PC-3 (cell line): ENCODE measurements at regions not wholly inside any gene's neighbourhood (a gene's known extent, or its start where the extent isn't known, plus 50 kb on each side); places are given as distances from the start of the nearest gene placed in this dataset.

ENCODE experiments used
- ATAC-seq: fragments of 200-7000 bp; cut with Tn5 transposase; 2 replicates; pipeline ENCODE4 v1.9.1; 2020; ENCODE audit warnings: mild to moderate bottlenecking, moderate library complexity
- BruUV-seq: library from RNA; stranded (reverse); fragments of 400-500 nt; replicated peaks from 2 replicates; lab custom pipeline; 2021; lab: Mats Ljungman, UMichigan
- CTCF ChIA-PET: fragments of 300-600 bp; sonication (Branson Sonifier 250); formaldehyde crosslinking; loops from one replicate; lab custom pipeline; 2022; ENCODE audit warnings: antibody characterized with exemption; lab: Charles Lee
- POLR2A ChIA-PET: fragments of 300-600 bp; sonication (Branson Sonifier 250); formaldehyde crosslinking; loops from one replicate; lab custom pipeline; 2022; ENCODE audit warnings: antibody characterized with exemption; ENCODE audit not compliant: unreplicated experiment; lab: Charles Lee
- DNase-seq: peaks from one replicate; pipeline ENCODE4 v3.0.0-alpha.2; 2015
- H2AFZ ChIP-seq: fragments of 300-600 bp; sonication (generic); 2 replicates; pipeline ENCODE4 v1.6.0; 2016; ENCODE audit warnings: antibody characterized with exemption, low read length
- H3F3A ChIP-seq: fragments of 300-600 bp; sonication (generic); one replicate; pipeline ENCODE4 v1.6.0; 2017; ENCODE audit warnings: antibody characterized with exemption, low read length, control low read depth, mild to moderate bottlenecking; ENCODE audit not compliant: unreplicated experiment
- H3K27ac ChIP-seq: fragments of 300-600 bp; sonication (generic); 2 replicates; pipeline ENCODE4 v1.5.1; 2016; ENCODE audit warnings: mild to moderate bottlenecking, low read length
- H3K27me3 ChIP-seq: fragments of 300-600 bp; sonication (generic); 2 replicates; pipeline ENCODE4 v1.6.1; 2016; ENCODE audit warnings: low read length, mixed read lengths
- H3K36me3 ChIP-seq: fragments of 300-600 bp; sonication (generic); 2 replicates; pipeline ENCODE4 v1.6.1; 2016; ENCODE audit warnings: low read depth, mixed run types, low read length, mixed read lengths
- H3K4me1 ChIP-seq: fragments of 300-600 bp; sonication (generic); 2 replicates; pipeline ENCODE4 v1.5.1; 2016; ENCODE audit warnings: low read length; ENCODE audit not compliant: insufficient read depth
- H3K4me2 ChIP-seq: fragments of 300-600 bp; sonication (generic); 2 replicates; pipeline ENCODE4 v1.6.0; 2016; ENCODE audit warnings: low read length
- H3K4me3 ChIP-seq: fragments of 300-600 bp; sonication (generic); 2 replicates; pipeline ENCODE4 v1.5.1; 2016; ENCODE audit warnings: mild to moderate bottlenecking, low read length, mixed read lengths
- H3K79me2 ChIP-seq: fragments of 300-600 bp; sonication (generic); 2 replicates; pipeline ENCODE4 v1.6.1; 2017; ENCODE audit warnings: low read length, mixed read lengths
- H3K9ac ChIP-seq: fragments of 300-600 bp; sonication (generic); 2 replicates; pipeline ENCODE4 v1.6.0; 2016; ENCODE audit warnings: mild to moderate bottlenecking, low read length
- H3K9me2 ChIP-seq: fragments of 300-600 bp; sonication (generic); replicated peaks from 2 replicates; pipeline ENCODE4 v1.6.1; 2016; ENCODE audit warnings: mixed run types, low read length, mixed read lengths
- H3K9me3 ChIP-seq: fragments of 300-600 bp; sonication (generic); 2 replicates; pipeline ENCODE4 v1.6.1; 2016; ENCODE audit warnings: low read length, mixed read lengths
- H4K20me1 ChIP-seq: fragments of 300-600 bp; sonication (generic); 2 replicates; pipeline ENCODE4 v1.6.1; 2016; ENCODE audit warnings: low read length, mixed read lengths
- CTCF ChIP-seq: fragments of 300-600 bp; sonication (generic); conservative IDR thresholded peaks from 2 replicates; pipeline ENCODE4 v1.5.1; 2017; ENCODE audit warnings: antibody characterized with exemption, low read depth, mild to moderate bottlenecking, low read length
- EZH2 ChIP-seq: fragments of 300-600 bp; sonication (generic); IDR thresholded peaks from one replicate; pipeline ENCODE4 v1.6.1; 2017; ENCODE audit warnings: antibody characterized with exemption, mild to moderate bottlenecking, low read length; ENCODE audit not compliant: unreplicated experiment
- EZH2phosphoT487 ChIP-seq: fragments of 300-600 bp; sonication (generic); IDR thresholded peaks from 2 replicates; pipeline ENCODE4 v1.6.1; 2018; ENCODE audit warnings: mild to moderate bottlenecking, antibody characterized with exemption, low read length, borderline replicate concordance
- intact Hi-C: fragments of 100-400 bp; cut with micrococcal nuclease; formaldehyde crosslinking; loops from 2 replicates; pipeline ENCODE4 v1.9.0; 2023

GRCh38 chr17:69608808-69609472 lies 194.4 kb downstream of the MAP2K6 start:
- peak; percentile 83 for DNase-seq
- intact Hi-C loops = loop anchor here (1.0 to 10.0 kb wide), 8 partner anchors 34 to 943 kb away; no protein-coding TSS in a partner anchor
- no TSS peak for BruUV-seq
- peaks cover 4% of the 10 kb centered on the region for H3F3A ChIP-seq
- no peaks in the 10 kb centered on the region for H3K9me2 ChIP-seq
- no peaks in the 10 kb centered on the region for H3K79me2 ChIP-seq
- CTCF ChIA-PET = interaction anchor here (0.5 to 1.4 kb wide), 11 partner anchors 14 to 1025 kb away, joined by 3 to 8 read pairs (median 4); no protein-coding TSS in a partner anchor
- H3K27ac ChIP-seq = peak overlapping the region; percentile 55
- peak overlapping the region; percentile 7; the same call in 1 of the 2 replicates for H3K4me3 ChIP-seq
- H2AFZ ChIP-seq = peak overlapping the region; percentile 9; the same call in 1 of the 2 replicates
- H3K4me2 ChIP-seq = peak overlapping the region; percentile 57
- H3K4me1 ChIP-seq = peaks cover 30% of the 10 kb centered on the region
- no peak for TF ChIP-seq CTCF
- no peak for TF ChIP-seq EZH2
- TF ChIP-seq EZH2phosphoT487 = no peak
- no peaks in the 10 kb centered on the region for H4K20me1 ChIP-seq
- no peaks in the 10 kb centered on the region for H3K36me3 ChIP-seq
- no peak overlapping the region for H3K9ac ChIP-seq
- POLR2A ChIA-PET = interaction anchor here (0.6 to 0.7 kb wide), 3 partner anchors 240 to 312 kb away, joined by 3 to 13 read pairs (median 3); no protein-coding TSS in a partner anchor
- no peaks in the 10 kb centered on the region for H3K9me3 ChIP-seq
- no peaks in the 10 kb centered on the region for H3K27me3 ChIP-seq
- ATAC-seq = peak; percentile 73

GRCh38 chr17:69609473-69610305 lies 195.2 kb downstream of the MAP2K6 start:
- no peaks in the 10 kb centered on the region for H3K27me3 ChIP-seq
- 0 out of 2 replicates have a peak overlapping the region, but pooled peaks have one; percentile 9 for H2AFZ ChIP-seq
- peaks cover 30% of the 10 kb centered on the region for H3K4me1 ChIP-seq
- peak overlapping the region; percentile 57 for H3K4me2 ChIP-seq
- BruUV-seq = no TSS peak
- H3K79me2 ChIP-seq = no peaks in the 10 kb centered on the region
- intact Hi-C loops = loop anchor here (1.0 to 10.0 kb wide), 8 partner anchors 35 to 943 kb away; no protein-coding TSS in a partner anchor
- H3K27ac ChIP-seq = peak overlapping the region; percentile 55
- ATAC-seq = peak; percentile 45
- POLR2A ChIA-PET = no interaction called here
- H3F3A ChIP-seq = peaks cover 4% of the 10 kb centered on the region
- peak overlapping the region; percentile 7; the same call in 1 of the 2 replicates for H3K4me3 ChIP-seq
- no peaks in the 10 kb centered on the region for H3K9me2 ChIP-seq
- CTCF ChIA-PET = interaction anchor here (0.5 to 1.4 kb wide), 11 partner anchors 12 to 1024 kb away, joined by 3 to 7 read pairs (median 4); no protein-coding TSS in a partner anchor
- no peaks in the 10 kb centered on the region for H4K20me1 ChIP-seq
- no peaks in the 10 kb centered on the region for H3K36me3 ChIP-seq
- DNase-seq = peak; percentile 68
- no peak overlapping the region for H3K9ac ChIP-seq
- no peaks in the 10 kb centered on the region for H3K9me3 ChIP-seq
- TF ChIP-seq CTCF = peak; percentile 97
- no peak for TF ChIP-seq EZH2
- TF ChIP-seq EZH2phosphoT487 = no peak
